ENCODE measurements at regions not wholly inside any gene's neighbourhood (a gene's known extent, or its start where the extent isn't known, plus 50 kb on each side); places are given as distances from the start of the nearest gene placed in this dataset.

DNA sequence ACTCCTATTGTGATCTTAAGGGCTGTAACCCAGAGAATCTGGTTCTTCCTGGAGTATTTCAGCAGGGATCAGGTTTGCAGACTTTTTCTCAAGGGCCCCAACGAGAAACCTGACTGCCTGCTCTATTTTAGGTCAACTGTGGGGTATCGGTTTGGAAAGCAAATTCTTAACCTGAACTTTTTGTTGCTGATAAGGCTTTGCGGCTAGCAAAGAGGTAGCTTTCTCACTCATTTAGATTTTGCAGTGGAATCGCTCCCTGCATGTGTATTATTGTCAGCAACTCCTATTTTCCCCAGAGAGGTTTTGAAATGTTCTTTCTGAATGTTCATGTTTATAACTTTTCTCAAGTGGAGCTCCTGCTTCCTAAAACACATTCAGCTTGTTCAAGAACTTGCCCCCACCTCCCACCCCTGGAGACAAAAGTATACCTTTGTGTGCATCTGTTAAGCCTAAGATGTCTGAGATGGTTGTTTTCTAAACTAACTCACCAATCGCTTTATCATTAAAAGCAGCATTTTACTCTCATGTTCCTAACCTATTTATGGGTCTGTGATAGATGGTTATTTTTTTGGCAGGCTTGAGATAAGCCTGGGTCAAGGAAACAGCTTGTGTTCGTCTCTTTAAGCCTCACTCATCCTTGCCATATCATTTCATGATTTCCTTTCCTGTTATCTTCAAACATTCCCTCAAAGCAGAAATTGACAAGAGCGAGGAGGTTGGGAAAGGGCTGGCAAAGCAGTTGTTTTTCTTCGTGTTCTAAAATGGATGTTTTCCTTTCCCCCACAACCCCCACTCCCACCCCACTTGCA is 129.8 kb downstream of the BAMBI start (continued):
- TF ChIP-seq, protein P1, sequence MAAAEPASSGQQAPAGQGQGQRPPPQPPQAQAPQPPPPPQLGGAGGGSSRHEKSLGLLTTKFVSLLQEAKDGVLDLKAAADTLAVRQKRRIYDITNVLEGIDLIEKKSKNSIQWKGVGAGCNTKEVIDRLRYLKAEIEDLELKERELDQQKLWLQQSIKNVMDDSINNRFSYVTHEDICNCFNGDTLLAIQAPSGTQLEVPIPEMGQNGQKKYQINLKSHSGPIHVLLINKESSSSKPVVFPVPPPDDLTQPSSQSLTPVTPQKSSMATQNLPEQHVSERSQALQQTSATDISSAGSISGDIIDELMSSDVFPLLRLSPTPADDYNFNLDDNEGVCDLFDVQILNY (CRISPR knock-in tag; IDR thresholded peaks at IDR 0.05) = no peak
- TF ChIP-seq, protein P2, sequence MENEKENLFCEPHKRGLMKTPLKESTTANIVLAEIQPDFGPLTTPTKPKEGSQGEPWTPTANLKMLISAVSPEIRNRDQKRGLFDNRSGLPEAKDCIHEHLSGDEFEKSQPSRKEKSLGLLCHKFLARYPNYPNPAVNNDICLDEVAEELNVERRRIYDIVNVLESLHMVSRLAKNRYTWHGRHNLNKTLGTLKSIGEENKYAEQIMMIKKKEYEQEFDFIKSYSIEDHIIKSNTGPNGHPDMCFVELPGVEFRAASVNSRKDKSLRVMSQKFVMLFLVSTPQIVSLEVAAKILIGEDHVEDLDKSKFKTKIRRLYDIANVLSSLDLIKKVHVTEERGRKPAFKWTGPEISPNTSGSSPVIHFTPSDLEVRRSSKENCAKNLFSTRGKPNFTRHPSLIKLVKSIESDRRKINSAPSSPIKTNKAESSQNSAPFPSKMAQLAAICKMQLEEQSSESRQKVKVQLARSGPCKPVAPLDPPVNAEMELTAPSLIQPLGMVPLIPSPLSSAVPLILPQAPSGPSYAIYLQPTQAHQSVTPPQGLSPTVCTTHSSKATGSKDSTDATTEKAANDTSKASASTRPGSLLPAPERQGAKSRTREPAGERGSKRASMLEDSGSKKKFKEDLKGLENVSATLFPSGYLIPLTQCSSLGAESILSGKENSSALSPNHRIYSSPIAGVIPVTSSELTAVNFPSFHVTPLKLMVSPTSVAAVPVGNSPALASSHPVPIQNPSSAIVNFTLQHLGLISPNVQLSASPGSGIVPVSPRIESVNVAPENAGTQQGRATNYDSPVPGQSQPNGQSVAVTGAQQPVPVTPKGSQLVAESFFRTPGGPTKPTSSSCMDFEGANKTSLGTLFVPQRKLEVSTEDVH (IDR thresholded peaks at IDR 0.05; ENCODE audit: low read depth, partially characterized antibody) = peak; percentile 30
- 0 out of 2 replicates have a peak, but pooled peaks have one; percentile 18 for TF ChIP-seq ZNF24 (IDR thresholded peaks at IDR 0.05)
- peak; percentile 94 for TF ChIP-seq ARID1B (IDR thresholded peaks at IDR 0.05)
- TF ChIP-seq ZBTB17 (CRISPR knock-in tag; IDR thresholded peaks at IDR 0.05) = 0 out of 2 replicates have a peak, but pooled peaks have one; percentile 19
- no peak for TF ChIP-seq RBM15 (IDR thresholded peaks at IDR 0.05; ENCODE audit: insufficient read depth, low read length)
- TF ChIP-seq, protein P3, sequence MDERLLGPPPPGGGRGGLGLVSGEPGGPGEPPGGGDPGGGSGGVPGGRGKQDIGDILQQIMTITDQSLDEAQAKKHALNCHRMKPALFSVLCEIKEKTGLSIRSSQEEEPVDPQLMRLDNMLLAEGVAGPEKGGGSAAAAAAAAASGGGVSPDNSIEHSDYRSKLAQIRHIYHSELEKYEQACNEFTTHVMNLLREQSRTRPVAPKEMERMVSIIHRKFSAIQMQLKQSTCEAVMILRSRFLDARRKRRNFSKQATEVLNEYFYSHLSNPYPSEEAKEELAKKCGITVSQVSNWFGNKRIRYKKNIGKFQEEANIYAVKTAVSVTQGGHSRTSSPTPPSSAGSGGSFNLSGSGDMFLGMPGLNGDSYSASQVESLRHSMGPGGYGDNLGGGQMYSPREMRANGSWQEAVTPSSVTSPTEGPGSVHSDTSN (CRISPR knock-in tag; IDR thresholded peaks at IDR 0.05; ENCODE audit: low read depth) = no peak
- TF ChIP-seq, protein P3 (tag; conservative IDR thresholded peaks at IDR 0.05; ENCODE audit: low read depth) = peak; percentile 87
- peak; percentile 89 for TF ChIP-seq EP300 (IDR thresholded peaks at IDR 0.05; ENCODE audit: low read length)
- TF ChIP-seq TCF3 (CRISPR knock-in tag; IDR thresholded peaks at IDR 0.05) = peak; percentile 75
- TF ChIP-seq, protein P4, sequence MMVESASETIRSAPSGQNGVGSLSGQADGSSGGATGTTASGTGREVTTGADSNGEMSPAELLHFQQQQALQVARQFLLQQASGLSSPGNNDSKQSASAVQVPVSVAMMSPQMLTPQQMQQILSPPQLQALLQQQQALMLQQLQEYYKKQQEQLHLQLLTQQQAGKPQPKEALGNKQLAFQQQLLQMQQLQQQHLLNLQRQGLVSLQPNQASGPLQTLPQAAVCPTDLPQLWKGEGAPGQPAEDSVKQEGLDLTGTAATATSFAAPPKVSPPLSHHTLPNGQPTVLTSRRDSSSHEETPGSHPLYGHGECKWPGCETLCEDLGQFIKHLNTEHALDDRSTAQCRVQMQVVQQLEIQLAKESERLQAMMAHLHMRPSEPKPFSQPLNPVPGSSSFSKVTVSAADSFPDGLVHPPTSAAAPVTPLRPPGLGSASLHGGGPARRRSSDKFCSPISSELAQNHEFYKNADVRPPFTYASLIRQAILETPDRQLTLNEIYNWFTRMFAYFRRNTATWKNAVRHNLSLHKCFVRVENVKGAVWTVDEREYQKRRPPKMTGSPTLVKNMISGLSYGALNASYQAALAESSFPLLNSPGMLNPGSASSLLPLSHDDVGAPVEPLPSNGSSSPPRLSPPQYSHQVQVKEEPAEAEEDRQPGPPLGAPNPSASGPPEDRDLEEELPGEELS (CRISPR knock-in tag; IDR thresholded peaks at IDR 0.05; ENCODE audit: borderline replicate concordance) = no peak
- TF ChIP-seq, protein P5, sequence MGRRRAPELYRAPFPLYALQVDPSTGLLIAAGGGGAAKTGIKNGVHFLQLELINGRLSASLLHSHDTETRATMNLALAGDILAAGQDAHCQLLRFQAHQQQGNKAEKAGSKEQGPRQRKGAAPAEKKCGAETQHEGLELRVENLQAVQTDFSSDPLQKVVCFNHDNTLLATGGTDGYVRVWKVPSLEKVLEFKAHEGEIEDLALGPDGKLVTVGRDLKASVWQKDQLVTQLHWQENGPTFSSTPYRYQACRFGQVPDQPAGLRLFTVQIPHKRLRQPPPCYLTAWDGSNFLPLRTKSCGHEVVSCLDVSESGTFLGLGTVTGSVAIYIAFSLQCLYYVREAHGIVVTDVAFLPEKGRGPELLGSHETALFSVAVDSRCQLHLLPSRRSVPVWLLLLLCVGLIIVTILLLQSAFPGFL (CRISPR knock-in tag; IDR thresholded peaks at IDR 0.05) = no peak
- TF ChIP-seq, protein P6, sequence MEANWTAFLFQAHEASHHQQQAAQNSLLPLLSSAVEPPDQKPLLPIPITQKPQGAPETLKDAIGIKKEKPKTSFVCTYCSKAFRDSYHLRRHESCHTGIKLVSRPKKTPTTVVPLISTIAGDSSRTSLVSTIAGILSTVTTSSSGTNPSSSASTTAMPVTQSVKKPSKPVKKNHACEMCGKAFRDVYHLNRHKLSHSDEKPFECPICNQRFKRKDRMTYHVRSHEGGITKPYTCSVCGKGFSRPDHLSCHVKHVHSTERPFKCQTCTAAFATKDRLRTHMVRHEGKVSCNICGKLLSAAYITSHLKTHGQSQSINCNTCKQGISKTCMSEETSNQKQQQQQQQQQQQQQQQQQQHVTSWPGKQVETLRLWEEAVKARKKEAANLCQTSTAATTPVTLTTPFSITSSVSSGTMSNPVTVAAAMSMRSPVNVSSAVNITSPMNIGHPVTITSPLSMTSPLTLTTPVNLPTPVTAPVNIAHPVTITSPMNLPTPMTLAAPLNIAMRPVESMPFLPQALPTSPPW (CRISPR knock-in tag; IDR thresholded peaks at IDR 0.05) = peak; percentile 20; the same call in 1 of the 2 replicates
- no peak for TF ChIP-seq SIRT6 (IDR thresholded peaks at IDR 0.05; ENCODE audit: low read depth, low read length)
- 0 out of 2 replicates have a peak, but pooled peaks have one; percentile 8 for TF ChIP-seq ZNF41 (CRISPR knock-in tag; conservative IDR thresholded peaks at IDR 0.05)
- TF ChIP-seq RBM17 (IDR thresholded peaks at IDR 0.05; ENCODE audit: borderline replicate concordance, low read depth, low read length) = no peak
